HFF-Myc (cell line): ENCODE measurements at regions not wholly inside any gene's neighbourhood (a gene's known extent, or its start where the extent isn't known, plus 50 kb on each side); places are given as distances from the start of the nearest gene placed in this dataset.

Experiments used
- DNase-seq: peaks from one replicate; pipeline ENCODE4 v3.0.0-alpha.2; 2011; ENCODE audit warnings: low read depth; ENCODE audit errors: extremely low read depth
- H3K4me3 ChIP-seq: replicated peaks from 2 replicates; pipeline ENCODE4 v1.5.1; 2011; ENCODE audit warnings: low read depth, mild to moderate bottlenecking, control low read depth, low read length
- TF ChIP-seq, protein P1 (sequence below): IDR thresholded peaks from 2 replicates; pipeline ENCODE4 v1.5.1; 2012; ENCODE audit warnings: mild to moderate bottlenecking, low read depth, low read length, control low read depth; ENCODE audit errors: missing control alignments

DNA sequence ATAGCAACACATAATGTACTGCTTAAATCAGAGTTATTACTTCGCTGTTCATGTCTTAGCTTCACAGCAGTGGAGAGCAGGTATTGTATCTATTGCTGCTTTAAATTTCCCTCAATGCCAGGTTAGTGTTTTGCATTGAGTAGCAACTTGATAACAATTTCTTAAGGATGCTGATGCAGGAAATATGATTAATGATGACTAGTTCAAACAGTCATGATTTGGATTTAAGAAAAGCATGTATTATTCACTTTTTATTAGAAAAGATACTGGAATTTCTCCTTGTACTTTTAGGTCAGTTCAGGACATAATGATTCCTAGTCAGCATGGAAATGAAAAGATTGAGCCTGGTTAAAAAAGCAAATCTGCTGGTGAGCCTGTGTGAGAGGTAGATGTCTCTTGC, 67.2 kb upstream of the ARHGAP29 start:
- H3K4me3 ChIP-seq, result no peak overlapping the region
- no peak for DNase-seq
- TF ChIP-seq, protein P1, sequence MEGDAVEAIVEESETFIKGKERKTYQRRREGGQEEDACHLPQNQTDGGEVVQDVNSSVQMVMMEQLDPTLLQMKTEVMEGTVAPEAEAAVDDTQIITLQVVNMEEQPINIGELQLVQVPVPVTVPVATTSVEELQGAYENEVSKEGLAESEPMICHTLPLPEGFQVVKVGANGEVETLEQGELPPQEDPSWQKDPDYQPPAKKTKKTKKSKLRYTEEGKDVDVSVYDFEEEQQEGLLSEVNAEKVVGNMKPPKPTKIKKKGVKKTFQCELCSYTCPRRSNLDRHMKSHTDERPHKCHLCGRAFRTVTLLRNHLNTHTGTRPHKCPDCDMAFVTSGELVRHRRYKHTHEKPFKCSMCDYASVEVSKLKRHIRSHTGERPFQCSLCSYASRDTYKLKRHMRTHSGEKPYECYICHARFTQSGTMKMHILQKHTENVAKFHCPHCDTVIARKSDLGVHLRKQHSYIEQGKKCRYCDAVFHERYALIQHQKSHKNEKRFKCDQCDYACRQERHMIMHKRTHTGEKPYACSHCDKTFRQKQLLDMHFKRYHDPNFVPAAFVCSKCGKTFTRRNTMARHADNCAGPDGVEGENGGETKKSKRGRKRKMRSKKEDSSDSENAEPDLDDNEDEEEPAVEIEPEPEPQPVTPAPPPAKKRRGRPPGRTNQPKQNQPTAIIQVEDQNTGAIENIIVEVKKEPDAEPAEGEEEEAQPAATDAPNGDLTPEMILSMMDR, result no peak

DNA sequence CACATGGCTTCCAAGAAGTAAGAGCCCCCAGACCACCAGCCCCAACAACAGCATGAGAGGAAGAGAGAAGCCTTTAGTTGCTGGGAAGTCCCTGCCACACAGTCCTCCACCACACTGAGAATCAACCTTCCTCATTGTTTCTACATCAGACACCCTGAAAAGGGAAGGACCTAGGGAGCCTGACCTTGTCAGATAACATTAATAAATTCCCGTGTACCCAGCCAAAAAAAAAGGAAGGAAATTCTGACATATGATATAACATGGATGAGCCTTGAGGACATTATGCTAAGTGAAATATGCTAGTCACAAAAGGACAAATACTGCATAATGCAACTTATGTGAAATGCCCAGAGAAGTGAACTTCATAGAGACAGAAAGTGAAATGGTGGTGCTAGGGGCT, 65.6 kb upstream of the ARHGAP29 start:
- no peak for DNase-seq
- H3K4me3 ChIP-seq, result no peak overlapping the region
- TF ChIP-seq, protein P1, result no peak

DNA sequence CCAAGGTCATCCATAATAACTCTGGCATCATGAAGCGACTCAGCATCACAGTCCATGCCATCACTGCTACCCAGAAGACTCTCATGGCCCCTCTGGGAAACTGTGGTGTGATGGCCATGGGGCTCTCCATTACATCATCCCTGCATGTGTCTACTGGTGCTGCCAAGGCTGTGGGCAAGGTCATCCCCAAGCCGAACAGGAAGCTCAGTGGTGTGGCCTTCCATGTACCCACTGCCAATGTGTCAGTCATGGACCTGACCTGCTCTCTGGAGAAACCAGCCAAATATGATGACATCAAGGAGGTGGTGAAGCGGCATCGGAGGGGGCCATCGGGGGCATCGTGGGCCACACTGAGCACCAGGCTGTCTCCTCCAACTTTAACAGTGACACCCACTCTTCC, 65.1 kb upstream of the ARHGAP29 start:
- TF ChIP-seq, protein P1, result no peak
- DNase-seq, result no peak
- H3K4me3 ChIP-seq, result no peak overlapping the region

DNA sequence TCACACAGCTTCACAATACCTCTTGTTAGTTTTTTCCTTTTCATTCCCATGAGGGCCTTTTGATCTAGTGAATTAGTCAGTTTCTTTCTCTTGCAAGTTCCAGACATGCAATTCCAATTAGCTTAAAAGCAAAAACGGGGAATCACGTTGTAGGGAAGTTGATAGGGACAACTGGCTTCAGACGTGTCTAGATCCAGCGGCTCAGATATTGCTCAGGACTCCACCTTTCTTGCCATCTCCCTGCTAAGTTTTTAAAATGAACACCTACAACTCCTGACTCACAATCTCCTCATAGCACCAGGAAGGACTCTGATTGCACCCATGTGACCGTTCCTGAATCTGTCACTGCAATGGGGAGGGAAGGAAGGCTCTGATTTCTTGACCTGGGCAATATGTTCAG, 63.8 kb upstream of the ARHGAP29 start:
- TF ChIP-seq, protein P1, result no peak
- DNase-seq, result no peak
- no peak overlapping the region for H3K4me3 ChIP-seq

DNA sequence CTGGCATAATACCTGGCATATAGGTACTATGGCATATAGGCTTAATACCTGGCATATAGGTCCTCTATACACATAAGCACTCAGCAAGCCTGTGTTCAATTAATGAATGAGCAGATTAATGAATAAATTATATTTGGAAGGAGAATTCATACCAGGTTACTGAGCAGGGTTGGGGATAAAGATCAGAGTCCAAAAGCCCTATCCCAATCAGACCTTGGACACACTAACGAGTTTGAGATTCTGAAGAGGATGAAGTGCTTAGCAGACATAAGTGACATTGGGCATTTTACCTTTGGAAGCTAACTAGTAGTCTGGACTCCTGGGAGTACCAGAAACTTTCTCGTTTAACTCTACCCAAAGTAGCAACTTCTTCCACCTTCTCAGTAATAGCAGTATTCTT, 63.3 kb upstream of the ARHGAP29 start:
- no peak overlapping the region for H3K4me3 ChIP-seq
- DNase-seq, result no peak
- TF ChIP-seq, protein P1, result no peak

DNA sequence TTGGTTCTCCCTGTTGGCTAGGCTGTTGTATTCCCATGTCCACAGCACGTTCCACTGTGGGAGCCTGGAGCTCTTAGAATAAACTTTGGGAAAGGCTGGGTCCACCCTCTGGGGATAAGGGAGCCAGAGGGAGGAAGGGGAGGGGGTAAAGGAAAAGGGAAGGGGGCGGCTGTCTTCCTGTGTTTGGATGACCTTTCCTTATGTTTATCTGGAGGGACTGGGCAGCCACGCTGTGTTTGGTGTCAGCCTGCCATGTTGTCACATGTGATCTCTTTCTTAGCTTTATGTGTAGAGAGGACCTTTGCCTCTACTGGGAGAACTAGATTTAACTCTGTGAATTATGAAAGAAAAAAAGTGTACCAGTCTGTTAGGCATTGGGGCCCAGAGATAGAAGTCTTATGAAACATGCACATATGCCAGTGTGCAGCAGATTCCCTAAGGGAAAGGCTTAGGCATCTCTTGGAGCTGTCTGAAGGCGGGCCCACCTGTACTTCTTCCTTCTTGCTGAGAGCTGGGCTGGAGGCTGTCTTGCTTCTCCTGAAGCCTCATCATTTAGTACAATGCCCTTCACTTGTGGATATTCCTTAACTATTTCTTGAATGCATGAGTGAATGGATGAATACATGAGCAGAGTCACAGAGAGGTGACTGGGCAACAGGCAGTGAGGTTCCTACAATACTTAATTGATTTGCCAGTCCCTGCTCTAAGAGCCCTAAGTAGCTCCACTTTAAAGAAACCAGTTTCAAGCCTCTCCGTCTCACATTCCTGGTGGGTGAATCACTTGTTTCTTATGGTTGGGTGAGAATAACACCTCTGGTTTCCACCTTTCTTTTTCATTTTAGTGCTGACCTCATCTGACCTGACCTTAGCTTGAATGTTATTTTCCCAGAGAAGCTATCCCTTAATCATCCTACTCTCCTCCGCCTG, 62.5 kb upstream of the ARHGAP29 start:
- TF ChIP-seq, protein P1, result no peak
- DNase-seq, result no peak
- H3K4me3 ChIP-seq, result no peak overlapping the region
